ENCODE measurements at regions not wholly inside any gene's neighbourhood (a gene's known extent, or its start where the extent isn't known, plus 50 kb on each side); places are given as distances from the start of the nearest gene placed in this dataset.
"Not testable (repeated sequence)": the region's sequence is repeated elsewhere in the genome, so short reads cannot be mapped to it uniquely, and the experiment has no call there.

DNA sequence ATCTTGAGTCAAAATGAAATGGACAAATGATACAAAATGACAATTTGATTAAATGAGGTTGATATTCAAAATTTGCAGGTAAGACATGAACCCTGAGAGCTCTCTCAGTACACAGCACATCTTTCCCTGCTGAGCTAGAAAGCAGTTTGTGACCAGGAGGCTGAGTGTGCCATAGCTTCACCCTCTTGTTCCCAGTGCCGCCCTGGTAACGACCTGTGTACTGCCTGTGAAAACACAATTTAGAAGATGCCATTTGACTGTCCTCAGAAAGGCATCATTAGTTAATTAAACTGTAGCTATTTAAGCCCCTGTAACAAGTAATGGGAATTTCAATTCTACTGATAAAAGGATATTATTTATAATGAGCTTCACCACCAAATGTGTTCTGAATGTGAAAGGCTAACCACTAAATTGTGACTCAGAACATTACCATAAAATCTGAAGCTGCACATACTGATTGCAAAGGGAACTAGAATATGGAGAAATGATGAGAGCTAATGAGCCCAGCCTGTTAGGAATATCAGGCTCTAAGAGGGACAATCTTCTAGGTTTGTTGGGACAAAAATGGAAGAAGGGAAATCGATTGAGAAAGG, 212.9 kb upstream of the ARPP21 start:
- DNase-seq: no peak

- DNase-seq: no peak
Observed at GRCh38 chr3:35437381-35437780, 201.9 kb upstream of the ARPP21 start.

DNA sequence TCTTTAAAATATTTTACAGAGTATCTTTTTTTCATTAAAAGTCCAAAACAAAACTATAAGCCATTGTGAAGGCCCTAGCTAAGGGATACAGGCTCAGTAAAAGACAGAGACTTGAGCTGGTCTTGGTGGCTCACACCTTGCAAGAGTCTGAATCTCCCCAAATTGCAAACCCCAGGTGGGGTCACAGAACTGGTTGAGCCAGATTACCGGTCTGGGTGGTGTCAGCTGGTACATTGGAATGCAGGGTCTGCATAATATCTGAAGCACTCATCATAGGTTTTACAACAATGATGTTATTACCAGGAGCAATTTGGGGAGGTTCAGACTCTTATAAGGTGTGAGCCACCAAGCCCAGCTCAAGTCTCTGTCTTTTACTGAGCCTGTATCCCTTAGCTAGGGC, 201.2 kb upstream of the ARPP21 start:
- DNase-seq: no peak

- DNase-seq: no peak
Observed at GRCh38 chr3:35439663-35440062, 199.7 kb upstream of the ARPP21 start.

DNA sequence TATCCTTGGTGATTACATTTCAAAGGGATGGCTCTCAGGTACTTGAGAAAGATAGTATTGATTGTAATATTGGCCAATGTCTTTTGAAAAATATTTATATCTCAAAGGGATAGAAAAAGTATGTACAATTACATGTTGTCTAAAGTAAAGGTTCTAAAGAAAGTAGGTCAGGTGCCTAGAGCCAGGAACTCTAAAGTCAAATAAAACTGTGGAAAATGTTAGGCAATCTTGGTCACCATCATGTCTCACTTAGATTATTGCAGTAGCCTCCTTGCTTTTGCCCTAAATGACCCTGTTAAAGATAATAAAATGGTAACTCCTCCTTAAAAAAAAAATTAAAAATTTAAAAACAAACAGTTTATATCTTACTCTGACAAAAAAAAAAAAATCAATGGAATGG, 198.5 kb upstream of the ARPP21 start:
- DNase-seq: no peak

GRCh38 chr3:35446896-35447295, 192.4 kb upstream of the ARPP21 start:
- DNase-seq: no peak

GRCh38 chr3:35448121-35448520, 191.2 kb upstream of the ARPP21 start:
- DNase-seq: no peak

DNA sequence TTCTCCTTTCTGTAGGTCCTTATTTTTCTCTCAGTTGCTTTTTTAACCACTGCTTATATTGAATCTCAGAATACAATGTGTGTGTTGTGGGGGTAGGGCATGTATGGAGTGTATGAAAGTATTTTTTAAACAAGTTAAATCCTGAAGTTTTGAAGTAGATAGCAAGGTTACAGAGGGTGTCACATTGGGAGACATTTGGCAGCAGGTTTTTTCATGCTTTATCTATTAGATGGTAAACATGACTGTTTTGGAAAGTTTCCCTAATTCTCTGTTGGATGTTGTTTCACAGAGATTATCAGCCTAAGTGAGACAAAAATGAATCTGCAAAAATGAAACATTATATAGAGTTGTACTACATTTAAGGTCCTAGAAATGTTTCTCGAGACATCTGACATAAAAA, 190.6 kb upstream of the ARPP21 start:
- DNase-seq: no peak

DNA sequence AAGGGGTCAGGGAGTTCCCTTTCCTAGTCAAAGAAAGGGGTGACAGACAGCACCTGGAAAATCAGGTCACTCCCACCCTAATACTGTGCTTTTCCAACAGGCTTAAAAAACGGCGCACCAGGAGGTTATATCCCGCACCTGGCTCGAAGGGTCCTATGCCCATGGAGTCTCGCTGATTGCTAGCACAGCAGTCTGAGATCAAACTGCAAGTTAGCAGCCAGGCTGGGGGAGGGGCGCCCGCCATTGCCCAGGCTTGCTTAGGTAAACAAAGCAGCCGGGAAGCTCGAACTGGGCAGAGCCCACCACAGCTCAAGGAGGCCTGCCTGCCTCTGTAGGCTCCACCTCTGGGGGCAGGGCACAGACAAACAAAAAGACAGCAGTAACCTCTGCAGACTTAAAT, 184.5 kb upstream of the ARPP21 start:
- DNase-seq: not testable (repeated sequence)

GRCh38 chr3:35473956-35474355, 165.4 kb upstream of the ARPP21 start:
- no peak for DNase-seq

DNA sequence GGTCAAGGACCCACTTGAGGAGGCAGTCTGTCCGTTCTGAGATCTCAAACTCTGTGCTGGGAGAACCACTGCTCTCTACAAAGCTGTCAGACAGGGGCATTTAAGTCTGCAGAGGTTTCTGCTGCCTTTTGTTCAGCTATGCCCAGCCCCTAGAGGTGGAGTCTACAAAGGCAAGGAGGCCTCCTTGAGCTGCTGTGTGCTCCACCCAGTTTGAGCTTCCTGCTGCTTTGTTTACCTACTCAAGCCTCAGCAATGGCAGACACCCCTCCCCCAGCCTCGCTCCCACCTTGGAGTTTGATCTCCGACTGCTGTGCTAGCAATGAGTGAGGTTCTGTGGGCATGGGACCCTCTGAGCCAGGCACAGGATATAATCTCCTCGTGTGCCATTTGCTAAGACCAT, 156.8 kb upstream of the ARPP21 start:
- DNase-seq: not testable (repeated sequence)

DNA sequence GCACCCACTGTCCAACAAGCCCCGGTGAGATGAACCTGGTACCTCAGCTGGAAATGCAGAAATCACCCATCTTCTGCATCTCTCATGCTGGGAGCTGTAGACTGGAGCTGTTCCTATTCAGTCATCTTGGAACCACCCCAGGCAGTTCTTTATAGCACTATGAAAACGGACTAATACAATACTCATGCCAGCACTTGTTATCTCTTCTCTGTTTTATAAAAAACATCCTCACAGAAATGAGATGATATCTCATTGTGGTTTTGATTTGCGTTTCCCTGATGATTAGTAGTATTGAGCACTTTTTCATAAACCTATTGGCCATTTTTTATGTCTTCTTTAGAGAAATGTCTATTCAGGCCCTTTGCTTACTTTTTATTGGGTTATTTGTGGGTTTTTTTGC, 156.2 kb upstream of the ARPP21 start:
- no peak for DNase-seq

- DNase-seq: no peak
Observed at GRCh38 chr3:35484929-35485530, 154.3 kb upstream of the ARPP21 start.

GRCh38 chr3:35486295-35486694, 153.0 kb upstream of the ARPP21 start:
- DNase-seq: no peak

GRCh38 chr3:35487376-35487775, 151.9 kb upstream of the ARPP21 start:
- DNase-seq: no peak

- DNase-seq: no peak
Observed at GRCh38 chr3:35488526-35488925, 150.8 kb upstream of the ARPP21 start.

DNA sequence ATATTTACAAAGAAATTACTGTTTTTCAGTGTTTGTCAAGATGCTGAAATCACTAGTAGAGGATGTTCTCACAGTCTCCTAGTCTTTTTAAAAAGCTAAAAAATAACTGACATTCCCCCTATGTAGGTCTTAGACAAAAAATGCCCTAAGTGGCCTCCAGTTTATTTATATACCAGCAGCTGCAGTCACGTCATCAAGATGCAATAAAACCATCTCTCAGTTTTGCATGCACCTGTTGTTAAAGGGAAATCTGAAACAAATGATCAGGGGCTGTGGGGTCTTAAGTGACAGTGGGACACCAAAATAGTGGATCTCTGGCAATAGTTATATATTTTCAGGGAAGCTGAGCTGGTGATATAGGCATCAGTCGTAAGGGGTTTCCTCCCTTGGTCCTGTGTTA, 146.5 kb upstream of the ARPP21 start:
- DNase-seq: no peak

DNA sequence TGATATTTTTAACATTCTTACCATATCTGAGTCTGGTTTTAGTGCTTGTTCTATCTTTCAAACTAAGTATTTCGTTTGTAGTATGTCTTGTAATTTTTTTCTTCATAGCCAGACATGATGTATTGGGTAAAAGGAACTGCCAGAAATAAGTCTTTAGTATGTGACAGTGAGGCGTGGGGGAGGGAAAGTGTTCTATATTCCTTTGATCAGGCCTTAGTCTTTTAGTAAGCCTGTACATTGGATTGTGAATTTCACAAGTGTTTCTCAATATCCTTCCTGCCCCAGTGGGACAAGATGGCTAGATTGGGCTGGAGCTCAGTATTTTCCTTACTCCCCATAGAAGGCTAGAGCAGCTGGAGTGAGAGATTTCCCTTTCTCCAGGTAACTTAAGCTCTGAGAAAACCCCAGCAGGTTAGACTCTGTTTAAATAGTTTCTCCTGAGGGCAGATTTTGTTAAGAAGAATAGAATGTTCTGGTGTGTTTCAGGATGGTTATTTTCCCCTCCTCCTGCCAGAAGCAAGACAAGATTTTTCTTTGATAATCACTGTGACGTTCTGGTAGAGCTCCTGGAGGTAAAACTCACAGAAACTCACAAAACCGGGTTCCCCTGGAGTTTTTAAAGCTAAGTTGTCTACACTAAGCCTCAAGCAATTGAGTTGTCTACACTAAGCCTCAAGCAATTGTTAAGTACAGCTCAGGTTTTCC, 140.7 kb upstream of the ARPP21 start:
- DNase-seq: no peak

- no peak for DNase-seq
Observed at GRCh38 chr3:35500641-35501350, 138.5 kb upstream of the ARPP21 start.

DNA sequence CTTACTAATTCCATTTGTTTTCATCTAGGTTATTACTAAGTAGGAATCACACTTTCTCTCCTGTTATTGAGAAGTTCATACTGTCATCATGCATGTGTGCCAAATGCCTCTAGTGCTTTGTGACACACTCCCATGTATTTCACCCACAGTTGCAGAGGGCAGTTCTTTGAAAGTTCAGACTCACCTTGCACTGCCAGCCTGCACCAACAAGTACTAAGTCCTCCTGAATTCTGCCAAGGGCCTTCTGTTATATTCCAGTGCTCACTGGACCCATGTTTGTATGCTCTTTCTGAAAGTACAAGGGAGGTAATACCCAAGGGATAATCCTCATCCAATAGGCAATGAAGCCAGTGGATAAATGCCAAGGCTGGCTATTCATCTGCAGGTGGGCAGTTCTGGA, 136.6 kb upstream of the ARPP21 start:
- DNase-seq: no peak

- DNase-seq: no peak
Observed at GRCh38 chr3:35505181-35505580, 134.1 kb upstream of the ARPP21 start.

DNA sequence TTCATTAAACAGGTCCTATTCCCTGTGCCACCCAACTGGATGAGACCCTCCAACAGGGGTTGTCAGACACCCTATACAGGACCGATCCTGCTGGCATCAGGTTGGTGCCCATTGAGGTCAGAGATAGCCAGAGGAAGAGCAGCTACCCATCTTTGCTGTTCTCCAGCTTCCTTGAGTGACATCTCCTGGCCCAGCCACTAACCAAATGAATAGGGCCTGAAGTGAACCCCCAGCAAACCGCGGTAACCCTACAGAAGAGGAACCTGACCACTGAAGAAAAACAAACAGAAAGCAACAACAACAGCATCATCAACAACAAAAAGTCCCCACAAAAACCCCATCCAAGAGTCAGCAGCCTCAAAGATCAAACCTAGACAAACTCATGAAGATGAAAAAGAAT, 133.6 kb upstream of the ARPP21 start:
- no peak for DNase-seq

DNA sequence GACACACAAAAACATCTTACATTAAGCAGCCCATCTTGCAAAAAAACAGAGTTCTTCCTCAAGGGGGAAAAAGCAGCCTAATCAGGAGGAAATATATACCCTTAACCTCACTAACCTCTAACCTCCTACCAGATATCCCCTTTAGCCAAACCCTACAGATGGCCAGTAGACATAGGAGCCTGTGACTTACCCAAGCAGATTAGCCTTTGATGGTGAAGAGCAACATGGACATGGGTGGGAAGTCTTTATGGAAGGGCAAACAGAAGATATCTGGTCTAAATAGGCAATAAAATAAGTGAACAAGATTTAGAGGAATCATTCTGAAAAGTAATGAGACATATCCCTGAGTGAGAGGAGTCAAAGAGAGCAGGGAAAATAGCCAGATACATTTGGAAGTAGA, 119.4 kb upstream of the ARPP21 start:
- no peak for DNase-seq

GRCh38 chr3:35521196-35521595, 118.1 kb upstream of the ARPP21 start:
- no peak for DNase-seq
